ENCODE measurements at regions not wholly inside any gene's neighbourhood (a gene's known extent, or its start where the extent isn't known, plus 50 kb on each side); places are given as distances from the start of the nearest gene placed in this dataset.

DNA sequence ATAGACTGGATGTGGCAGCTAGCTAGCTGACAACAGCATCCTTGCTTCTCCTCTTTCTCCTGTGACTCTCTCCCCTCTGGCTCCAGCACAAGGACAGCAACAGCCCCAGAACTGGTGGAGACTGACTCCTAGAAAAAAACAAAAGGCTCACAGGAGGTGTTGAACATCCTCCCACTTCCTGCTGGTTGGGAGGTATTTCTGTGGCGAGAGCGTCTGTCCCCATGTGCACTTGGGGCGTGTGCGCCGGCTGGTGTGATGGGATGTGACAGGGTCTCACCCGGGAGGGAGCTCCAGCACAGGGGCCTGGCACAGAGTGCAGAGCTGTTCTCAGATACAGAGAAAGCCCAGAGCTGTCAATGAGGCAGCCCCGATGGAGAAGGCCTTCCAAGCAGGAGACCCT lies 107.2 kb upstream of the E2F8 start:
- TF ChIP-seq, protein P1, sequence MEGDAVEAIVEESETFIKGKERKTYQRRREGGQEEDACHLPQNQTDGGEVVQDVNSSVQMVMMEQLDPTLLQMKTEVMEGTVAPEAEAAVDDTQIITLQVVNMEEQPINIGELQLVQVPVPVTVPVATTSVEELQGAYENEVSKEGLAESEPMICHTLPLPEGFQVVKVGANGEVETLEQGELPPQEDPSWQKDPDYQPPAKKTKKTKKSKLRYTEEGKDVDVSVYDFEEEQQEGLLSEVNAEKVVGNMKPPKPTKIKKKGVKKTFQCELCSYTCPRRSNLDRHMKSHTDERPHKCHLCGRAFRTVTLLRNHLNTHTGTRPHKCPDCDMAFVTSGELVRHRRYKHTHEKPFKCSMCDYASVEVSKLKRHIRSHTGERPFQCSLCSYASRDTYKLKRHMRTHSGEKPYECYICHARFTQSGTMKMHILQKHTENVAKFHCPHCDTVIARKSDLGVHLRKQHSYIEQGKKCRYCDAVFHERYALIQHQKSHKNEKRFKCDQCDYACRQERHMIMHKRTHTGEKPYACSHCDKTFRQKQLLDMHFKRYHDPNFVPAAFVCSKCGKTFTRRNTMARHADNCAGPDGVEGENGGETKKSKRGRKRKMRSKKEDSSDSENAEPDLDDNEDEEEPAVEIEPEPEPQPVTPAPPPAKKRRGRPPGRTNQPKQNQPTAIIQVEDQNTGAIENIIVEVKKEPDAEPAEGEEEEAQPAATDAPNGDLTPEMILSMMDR (IDR thresholded peaks at IDR 0.05) = no peak
- no peak for TF ChIP-seq POLR2A (IDR thresholded peaks at IDR 0.05)

Measured in transverse colon (tissue), 3 donors.